ENCODE measurements at regions not wholly inside any gene's neighbourhood (a gene's known extent, or its start where the extent isn't known, plus 50 kb on each side); places are given as distances from the start of the nearest gene placed in this dataset.

GRCh38 chr18:29588446-29589100 lies 1411.6 kb upstream of the CDH2 start (continued):
- TF ChIP-seq CHD7 (IDR thresholded peaks at IDR 0.05; ENCODE audit: insufficient replicate concordance, low read length) (no peak), EGR1 (IDR thresholded peaks at IDR 0.05; ENCODE audit: borderline replicate concordance, low read depth, low read length) (no peak), EP300 (IDR thresholded peaks at IDR 0.05; ENCODE audit: borderline replicate concordance in 1 of 2, low read depth in 2 of 2, low read length in 2 of 2) (no peak), ZNF274 (IDR thresholded peaks at IDR 0.05; ENCODE audit: borderline replicate concordance, extremely low read depth, low read length) (no peak), POLR2A (IDR thresholded peaks at IDR 0.05; ENCODE audit: control extremely low read depth in 1 of 2, low read depth in 2 of 2, low read length in 2 of 2) (no peak), TCF12 (IDR thresholded peaks at IDR 0.05; ENCODE audit: low read depth, low read length) (no peak), ATF3 (IDR thresholded peaks at IDR 0.05; ENCODE audit: insufficient read depth, low read depth, low read length) (no peak), BCL11A (IDR thresholded peaks at IDR 0.05; ENCODE audit: low read depth in 2 of 2, low read length in 2 of 2) (no peak), SP2 (IDR thresholded peaks at IDR 0.05; ENCODE audit: low read length) (no peak), POLR2AphosphoS5 (IDR thresholded peaks at IDR 0.05; ENCODE audit: low read depth, low read length) (no peak), SUZ12 (IDR thresholded peaks at IDR 0.05; ENCODE audit: low read length) (no peak)
